ENCODE measurements at regions not wholly inside any gene's neighbourhood (a gene's known extent, or its start where the extent isn't known, plus 50 kb on each side); places are given as distances from the start of the nearest gene placed in this dataset.

- no peak overlapping the region for H3K4me3 ChIP-seq
- no peak overlapping the region for H3K9ac ChIP-seq
- no peaks in the 10 kb centered on the region for H4K20me1 ChIP-seq
- H3K27ac ChIP-seq, result no peak overlapping the region
- no peaks in the 10 kb centered on the region for H3K27me3 ChIP-seq
- H3K36me3 ChIP-seq, result no peaks in the 10 kb centered on the region
- no peaks in the 10 kb centered on the region for H3K9me3 ChIP-seq
- no peak overlapping the region for H3K4me2 ChIP-seq
- no peak for TF ChIP-seq Cebpa-rat (IDR thresholded peaks at IDR 0.05)
- H3K4me1 ChIP-seq, result no peaks in the 10 kb centered on the region
Measured at GRCh38 chr18:41370740-41371139, 584.3 kb upstream of the PIK3C3 start.

GRCh38 chr18:41357708-41358107, 597.3 kb upstream of the PIK3C3 start:
- Histone ChIP-seq H3K9ac (no peak overlapping the region), H3K36me3 (no peaks in the 10 kb centered on the region)
- TF ChIP-seq Cebpa-rat (IDR thresholded peaks at IDR 0.05), result no peak

GRCh38 chr18:41353777-41354528, 601.1 kb upstream of the PIK3C3 start:
- H3K4me1 ChIP-seq, result no peaks in the 10 kb centered on the region
- no peak overlapping the region for H3K4me3 ChIP-seq
- H3K9me3 ChIP-seq, result peaks cover 7% of the 10 kb centered on the region; the same call in 1 of the 2 replicates
- TF ChIP-seq Cebpa-rat (IDR thresholded peaks at IDR 0.05), result no peak
- no peak overlapping the region for H3K4me2 ChIP-seq
- H3K36me3 ChIP-seq, result no peaks in the 10 kb centered on the region
- H3K27ac ChIP-seq, result no peak overlapping the region
- H4K20me1 ChIP-seq, result no peaks in the 10 kb centered on the region
- H3K9ac ChIP-seq, result no peak overlapping the region
- H3K27me3 ChIP-seq, result no peaks in the 10 kb centered on the region

More at GRCh38 chr18:41357708-41358107, 597.3 kb upstream of the PIK3C3 start:
- no peak overlapping the region for H3K4me2 ChIP-seq
- H3K9me3 ChIP-seq, result peaks cover 7% of the 10 kb centered on the region; the same call in 1 of the 2 replicates
- H3K4me3 ChIP-seq, result no peak overlapping the region
- no peak overlapping the region for H3K27ac ChIP-seq
- H3K27me3 ChIP-seq, result no peaks in the 10 kb centered on the region
- H3K4me1 ChIP-seq, result no peaks in the 10 kb centered on the region
- H4K20me1 ChIP-seq, result no peaks in the 10 kb centered on the region

- H3K27ac ChIP-seq, result no peak overlapping the region
- TF ChIP-seq Cebpa-rat (IDR thresholded peaks at IDR 0.05), result no peak
- H3K9ac ChIP-seq, result no peak overlapping the region
- H3K9me3 ChIP-seq, result no peaks in the 10 kb centered on the region
- H3K4me3 ChIP-seq, result no peak overlapping the region
- H3K36me3 ChIP-seq, result no peaks in the 10 kb centered on the region
- H4K20me1 ChIP-seq, result no peaks in the 10 kb centered on the region
- H3K4me1 ChIP-seq, result no peaks in the 10 kb centered on the region
- no peak overlapping the region for H3K4me2 ChIP-seq
- H3K27me3 ChIP-seq, result no peaks in the 10 kb centered on the region
Measured at GRCh38 chr18:41351430-41351829, 603.6 kb upstream of the PIK3C3 start.

- H4K20me1 ChIP-seq, result no peaks in the 10 kb centered on the region
- H3K9me3 ChIP-seq, result no peaks in the 10 kb centered on the region
- H3K4me2 ChIP-seq, result no peak overlapping the region
- H3K4me3 ChIP-seq, result no peak overlapping the region
- no peaks in the 10 kb centered on the region for H3K4me1 ChIP-seq
- H3K27ac ChIP-seq, result no peak overlapping the region
- no peak for TF ChIP-seq Cebpa-rat (IDR thresholded peaks at IDR 0.05)
- H3K9ac ChIP-seq, result no peak overlapping the region
- H3K36me3 ChIP-seq, result no peaks in the 10 kb centered on the region
- H3K27me3 ChIP-seq, result no peaks in the 10 kb centered on the region
Measured at GRCh38 chr18:41347057-41347456, 608.0 kb upstream of the PIK3C3 start.

GRCh38 chr18:41343808-41344207, 611.2 kb upstream of the PIK3C3 start:
- H3K4me3 ChIP-seq, result no peak overlapping the region
- no peak overlapping the region for H3K4me2 ChIP-seq
- no peak for TF ChIP-seq Cebpa-rat (IDR thresholded peaks at IDR 0.05)

GRCh38 chr18:41338341-41338740, 616.7 kb upstream of the PIK3C3 start:
- Histone ChIP-seq H3K27me3 (no peaks in the 10 kb centered on the region), H3K4me1 (no peaks in the 10 kb centered on the region), H4K20me1 (no peaks in the 10 kb centered on the region), H3K9ac (no peak overlapping the region), H3K4me3 (no peak overlapping the region), H3K27ac (no peak overlapping the region), H3K36me3 (no peaks in the 10 kb centered on the region), H3K4me2 (no peak overlapping the region), H3K9me3 (no peaks in the 10 kb centered on the region)
- TF ChIP-seq Cebpa-rat (IDR thresholded peaks at IDR 0.05), result no peak

More at GRCh38 chr18:41343808-41344207, 611.2 kb upstream of the PIK3C3 start:
- Histone ChIP-seq H3K27ac (no peak overlapping the region), H3K9ac (no peak overlapping the region), H3K9me3 (no peaks in the 10 kb centered on the region), H3K36me3 (no peaks in the 10 kb centered on the region), H3K27me3 (no peaks in the 10 kb centered on the region), H4K20me1 (no peaks in the 10 kb centered on the region), H3K4me1 (no peaks in the 10 kb centered on the region)

GRCh38 chr18:41331661-41332060, 623.4 kb upstream of the PIK3C3 start:
- Histone ChIP-seq H3K27me3 (no peaks in the 10 kb centered on the region), H3K9me3 (0 out of 2 replicates have a peak, but pooled peaks cover 5% of the 10 kb centered on the region)

GRCh38 chr18:41326311-41326710, 628.7 kb upstream of the PIK3C3 start:
- TF ChIP-seq Cebpa-rat (IDR thresholded peaks at IDR 0.05), result no peak
- no peak overlapping the region for H3K27ac ChIP-seq
- H3K9ac ChIP-seq, result no peak overlapping the region
- H3K27me3 ChIP-seq, result no peaks in the 10 kb centered on the region
- no peaks in the 10 kb centered on the region for H4K20me1 ChIP-seq
- H3K36me3 ChIP-seq, result no peaks in the 10 kb centered on the region
- 0 out of 2 replicates have a peak, but pooled peaks cover 5% of the 10 kb centered on the region for H3K9me3 ChIP-seq
- no peak overlapping the region for H3K4me2 ChIP-seq
- no peak overlapping the region for H3K4me3 ChIP-seq
- peaks cover 7% of the 10 kb centered on the region; the same call in 1 of the 2 replicates for H3K4me1 ChIP-seq

More at GRCh38 chr18:41331661-41332060, 623.4 kb upstream of the PIK3C3 start:
- Histone ChIP-seq H3K27ac (no peak overlapping the region), H3K9ac (no peak overlapping the region), H3K4me2 (no peak overlapping the region), H3K4me3 (no peak overlapping the region), H4K20me1 (no peaks in the 10 kb centered on the region), H3K36me3 (no peaks in the 10 kb centered on the region), H3K4me1 (no peaks in the 10 kb centered on the region)
- no peak for TF ChIP-seq Cebpa-rat (IDR thresholded peaks at IDR 0.05)

- Histone ChIP-seq H3K9me3 (0 out of 2 replicates have a peak, but pooled peaks cover 5% of the 10 kb centered on the region), H3K9ac (no peak overlapping the region), H3K27ac (no peak overlapping the region), H3K36me3 (no peaks in the 10 kb centered on the region), H3K27me3 (no peaks in the 10 kb centered on the region), H3K4me3 (no peak overlapping the region), H3K4me1 (peaks cover 7% of the 10 kb centered on the region; the same call in 1 of the 2 replicates), H4K20me1 (no peaks in the 10 kb centered on the region), H3K4me2 (no peak overlapping the region)
- no peak for TF ChIP-seq Cebpa-rat (IDR thresholded peaks at IDR 0.05)
Measured at GRCh38 chr18:41324934-41325333, 630.1 kb upstream of the PIK3C3 start.
